ENCODE measurements at regions not wholly inside any gene's neighbourhood (a gene's known extent, or its start where the extent isn't known, plus 50 kb on each side); places are given as distances from the start of the nearest gene placed in this dataset.

- no peak for DNase-seq
These were observed 333.9 kb upstream of the SMIM30 start for GRCh38 chr7:113452245-113452644.

GRCh38 chr7:113446791-113447190 is 328.4 kb upstream of the SMIM30 start:
- DNase-seq: no peak

GRCh38 chr7:113446391-113446790 is 328.0 kb upstream of the SMIM30 start:
- DNase-seq: no peak

- DNase-seq: no peak
These were observed 325.9 kb upstream of the SMIM30 start for GRCh38 chr7:113444261-113444660.

- no peak for DNase-seq
These were observed 321.8 kb upstream of the SMIM30 start for GRCh38 chr7:113440173-113440572.

GRCh38 chr7:113431406-113431805 is 313.1 kb upstream of the SMIM30 start:
- DNase-seq: no peak

GRCh38 chr7:113424185-113424817 is 305.9 kb upstream of the SMIM30 start:
- no peak for DNase-seq

GRCh38 chr7:113421696-113422330 is 303.5 kb upstream of the SMIM30 start:
- DNase-seq: peak; percentile 79

GRCh38 chr7:113414401-113415035 is 296.2 kb upstream of the SMIM30 start:
- no peak for DNase-seq

GRCh38 chr7:113412410-113412809 is 294.1 kb upstream of the SMIM30 start:
- DNase-seq: no peak

- DNase-seq: no peak
These were observed 292.4 kb upstream of the SMIM30 start for GRCh38 chr7:113410796-113411195.

GRCh38 chr7:113408999-113409398 is 290.6 kb upstream of the SMIM30 start:
- DNase-seq: no peak

GRCh38 chr7:113405296-113406056 is 287.1 kb upstream of the SMIM30 start:
- no peak for DNase-seq

GRCh38 chr7:113404245-113404644 is 285.9 kb upstream of the SMIM30 start:
- no peak for DNase-seq

- no peak for DNase-seq
These were observed 284.1 kb upstream of the SMIM30 start for GRCh38 chr7:113402482-113402881.

GRCh38 chr7:113402005-113402404 is 283.7 kb upstream of the SMIM30 start:
- no peak for DNase-seq

- DNase-seq: no peak
These were observed 276.5 kb upstream of the SMIM30 start for GRCh38 chr7:113394856-113395255.

GRCh38 chr7:113392841-113393540 is 274.6 kb upstream of the SMIM30 start:
- no peak for DNase-seq

- no peak for DNase-seq
These were observed 274.1 kb upstream of the SMIM30 start for GRCh38 chr7:113392421-113392820.

- no peak for DNase-seq
These were observed 270.8 kb upstream of the SMIM30 start for GRCh38 chr7:113389112-113389646.

GRCh38 chr7:113383638-113384037 is 265.3 kb upstream of the SMIM30 start:
- DNase-seq: no peak

- DNase-seq: no peak
These were observed 261.4 kb upstream of the SMIM30 start for GRCh38 chr7:113379746-113380145.

- no peak for DNase-seq
These were observed 256.6 kb upstream of the SMIM30 start for GRCh38 chr7:113374955-113375354.

Data from midbrain (tissue), 1 donor.